GM10248 (cell line): ENCODE measurements at regions not wholly inside any gene's neighbourhood (a gene's known extent, or its start where the extent isn't known, plus 50 kb on each side); places are given as distances from the start of the nearest gene placed in this dataset.

Experiments
- CTCF ChIA-PET: fragments of 300-600 bp; sonication (Branson Sonifier 250); formaldehyde crosslinking; extraction: SDS; loops from one replicate; lab custom pipeline; 2021; ENCODE audit warnings: antibody characterized with exemption; lab: Yijun Ruan, JAX
- POLR2A ChIA-PET: fragments of 350-650 bp; sonication (Branson Sonifier 250); formaldehyde crosslinking; extraction: SDS; loops from one replicate; lab custom pipeline; 2020; ENCODE audit warnings: antibody characterized with exemption; lab: Yijun Ruan, JAX
- DNase-seq: peaks from one replicate; pipeline ENCODE4 v3.0.0; 2012; ENCODE audit errors: extremely low spot score
- CTCF ChIP-seq: IDR thresholded peaks from 2 replicates; pipeline ENCODE4 v1.5.1; 2012; ENCODE audit warnings: mild to moderate bottlenecking, low read depth; ENCODE audit errors: extremely low read depth, missing control alignments, control extremely low read depth

GRCh38 chr7:132733860-132734259, 157.6 kb upstream of the PLXNA4 start:
- no peak for DNase-seq
- CTCF ChIA-PET = interaction anchor here (0.9 kb wide), 1 partner anchor 11 kb away, joined by 7 read pairs; no protein-coding TSS in a partner anchor
- no peak for TF ChIP-seq CTCF
- POLR2A ChIA-PET = no interaction called here

DNA sequence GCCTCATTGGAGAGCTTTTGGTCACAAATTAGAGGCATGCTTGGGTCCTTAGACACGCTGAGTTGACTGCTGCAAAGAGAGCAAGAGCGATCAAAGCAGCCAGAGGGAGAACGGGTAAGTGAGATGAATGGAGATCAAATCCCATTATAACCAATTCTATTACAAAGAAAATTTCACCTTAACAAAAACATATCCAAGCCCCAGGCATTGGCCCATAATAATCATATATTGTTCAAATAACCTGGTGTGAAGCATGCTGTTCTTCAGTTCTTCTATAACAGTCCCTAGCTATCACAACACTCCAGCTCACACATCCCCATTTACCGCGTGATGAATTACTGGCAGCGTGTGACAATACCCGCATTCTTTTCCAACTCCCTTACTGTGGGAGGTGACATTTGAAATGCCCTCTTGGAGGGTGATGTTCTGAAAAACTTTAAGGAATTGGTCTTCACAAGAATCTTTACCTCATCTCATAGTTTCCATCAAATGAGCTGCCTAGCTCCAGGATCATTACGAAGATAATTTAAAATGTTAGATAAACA, 156.1 kb upstream of the PLXNA4 start:
- no peak for TF ChIP-seq CTCF
- no peak for DNase-seq
- ChIA-PET POLR2A (no interaction called here), CTCF (interaction anchor here (1.2 kb wide), 1 partner anchor 45 kb away, joined by 3 read pairs; no protein-coding TSS in a partner anchor)

- POLR2A ChIA-PET = no interaction called here
- no peak for DNase-seq
- TF ChIP-seq CTCF = no peak
- CTCF ChIA-PET = interaction anchor here (1.3 to 1.4 kb wide), 2 partner anchors 9 to 20 kb away, joined by 3 read pairs; no protein-coding TSS in a partner anchor
Measured at GRCh38 chr7:132730105-132730504, 153.8 kb upstream of the PLXNA4 start.

- no peak for TF ChIP-seq CTCF
- ChIA-PET CTCF (interaction anchor here (1.5 to 3.3 kb wide), 3 partner anchors 9 to 13 kb away, joined by 4 to 17 read pairs (median 7); no protein-coding TSS in a partner anchor), POLR2A (no interaction called here)
- no peak for DNase-seq
Measured at GRCh38 chr7:132723506-132724081, 147.3 kb upstream of the PLXNA4 start.

- no peak for DNase-seq
- POLR2A ChIA-PET = no interaction called here
- no peak for TF ChIP-seq CTCF
- CTCF ChIA-PET = interaction anchor here (0.8 to 3.3 kb wide), 2 partner anchors 9 to 11 kb away, joined by 3 to 17 read pairs; no protein-coding TSS in a partner anchor
Measured at GRCh38 chr7:132720835-132721234, 144.6 kb upstream of the PLXNA4 start.

DNA sequence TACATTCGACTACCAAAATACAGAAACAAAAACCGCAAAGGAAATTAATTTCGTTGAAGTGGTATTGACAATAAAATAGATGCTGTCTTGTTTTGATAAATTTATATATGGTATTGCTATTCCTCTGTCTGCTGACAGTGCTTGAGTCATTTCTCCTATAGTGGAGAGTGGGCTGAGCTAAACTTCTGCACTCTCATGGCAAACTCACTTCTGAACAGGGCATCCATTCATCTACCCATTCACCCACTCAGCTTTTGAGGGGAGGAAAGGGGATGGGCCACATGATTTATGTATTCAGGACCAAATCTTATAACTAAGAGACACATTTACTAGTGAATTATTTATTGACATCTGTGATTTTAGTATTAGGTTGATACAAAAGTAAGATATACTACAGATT, 137.6 kb upstream of the PLXNA4 start:
- ChIA-PET CTCF (interaction anchor here (1.7 kb wide), 1 partner anchor 9 kb away, joined by 4 read pairs; no protein-coding TSS in a partner anchor), POLR2A (no interaction called here)
- TF ChIP-seq CTCF = no peak
- DNase-seq = no peak
